H1 (cell line): ENCODE measurements at regions not wholly inside any gene's neighbourhood (a gene's known extent, or its start where the extent isn't known, plus 50 kb on each side); places are given as distances from the start of the nearest gene placed in this dataset.

Source experiments
- BRCA1 ChIP-seq: IDR thresholded peaks from 2 replicates; pipeline ENCODE4 v1.6.1; 2012; ENCODE audit warnings: low read depth, low read length, improper control_type of control experiment
- CREB1 ChIP-seq: IDR thresholded peaks from 2 replicates; pipeline ENCODE4 v1.6.1; 2012; ENCODE audit warnings: inconsistent platforms
- EP300 ChIP-seq, 2 experiments: IDR thresholded peaks; 1 replicate in 1 of 2; 2 replicates in 1 of 2; pipeline ENCODE4 v1.6.1; 2011 to 2012; ENCODE audit warnings: low read depth in 2 of 2, low read length in 2 of 2, mild to moderate bottlenecking in 2 of 2, borderline replicate concordance in 1 of 2, inconsistent platforms in 1 of 2, moderate library complexity in 1 of 2
- NANOG ChIP-seq: IDR thresholded peaks from 2 replicates; pipeline ENCODE4 v1.6.1; 2011; ENCODE audit warnings: low read length, low read depth, mild to moderate bottlenecking, inconsistent platforms; ENCODE audit not compliant: insufficient read depth, poor library complexity, severe bottlenecking
- RBBP5 ChIP-seq: IDR thresholded peaks from 2 replicates; pipeline ENCODE4 v1.7.1; 2012; ENCODE audit warnings: low read depth, mild to moderate bottlenecking, inconsistent platforms, low read length, moderate library complexity, borderline replicate concordance

DNA sequence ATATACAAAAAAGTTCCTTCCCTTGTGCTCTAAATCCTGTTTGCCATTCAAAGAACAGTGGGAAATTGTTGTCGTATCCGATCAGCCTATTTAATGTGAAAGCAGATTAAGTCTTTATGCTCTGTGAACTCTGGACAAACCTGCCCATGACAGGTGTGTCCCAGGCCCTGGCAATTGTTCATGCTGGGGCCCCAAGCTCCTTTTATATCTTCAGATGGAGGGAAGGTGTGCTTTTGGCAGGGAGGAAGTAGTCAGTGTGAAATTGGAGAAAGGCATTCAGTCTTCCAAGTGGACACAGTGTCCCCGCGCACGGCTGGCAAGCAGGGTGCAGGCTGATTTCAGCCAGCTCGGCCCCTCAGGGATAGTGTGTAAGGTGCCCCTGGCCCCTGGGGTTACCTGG lies 135.1 kb upstream of the F3 start (continued):
- TF ChIP-seq EP300 (IDR thresholded peaks at IDR 0.05; ENCODE audit: borderline replicate concordance in 1 of 2, low read depth in 2 of 2, low read length in 2 of 2) (no peak), NANOG (no peak), CREB1 (no peak), BRCA1 (no peak), RBBP5 (no peak)
